Activated T-cell treated with anti-CD3 and anti-CD28 coated beads, Interleukin-2, amount 50 U/mL, for 72 hours (primary cell): ENCODE measurements at regions not wholly inside any gene's neighbourhood (a gene's known extent, or its start where the extent isn't known, plus 50 kb on each side); places are given as distances from the start of the nearest gene placed in this dataset.

ENCODE experiments used
- ATAC-seq, 2 donors: fragments of 150-1000 bp; cut with Tn5 transposase; replicated peaks in 1 of 2; 2 replicates each; pipeline ENCODE4 v1.10.0; 2021; ENCODE audit warnings: moderate library complexity in 2 of 2, mild to moderate bottlenecking in 1 of 2
- DNase-seq, 2 donors: peaks; one replicate each; pipeline ENCODE4 v3.0.0; 2021 to 2022; ENCODE audit warnings: mixed read lengths in 1 of 2
- H3K27ac Mint-ChIP-seq: one replicate; pipeline ENCODE4 v1.8.0; 2022; ENCODE audit warnings: mild to moderate bottlenecking, moderate library complexity, mixed read lengths
- H3K27me3 Mint-ChIP-seq: one replicate; pipeline ENCODE4 v1.8.0; 2022; ENCODE audit warnings: low read depth, mixed read lengths
- H3K36me3 Mint-ChIP-seq, 2 donors: one replicate each; pipeline ENCODE4 v1.8.0; 2022; ENCODE audit warnings: mixed read lengths in 2 of 2, mild to moderate bottlenecking in 1 of 2; ENCODE audit not compliant: insufficient read depth in 2 of 2
- H3K4me1 Mint-ChIP-seq: one replicate; pipeline ENCODE4 v1.8.0; 2022; ENCODE audit warnings: low read depth, mixed read lengths
- H3K4me3 Mint-ChIP-seq, 2 donors: one replicate each; pipeline ENCODE4 v1.8.0; 2022; ENCODE audit warnings: mild to moderate bottlenecking in 2 of 2, mixed read lengths in 2 of 2, moderate library complexity in 2 of 2
- H3K9me3 Mint-ChIP-seq, 2 donors: one replicate each; pipeline ENCODE4 v1.8.0; 2022; ENCODE audit warnings: mixed read lengths in 2 of 2

- Mint-ChIP-seq H3K9me3 (no peaks in the 10 kb centered on the region), H3K27me3 (no peaks in the 10 kb centered on the region), H3K4me3 (no peak overlapping the region), H3K36me3 (no peaks in the 10 kb centered on the region), H3K4me1 (no peaks in the 10 kb centered on the region), H3K27ac (no peak overlapping the region)
- ATAC-seq = no peak
- DNase-seq = no peak
Observed at GRCh38 chr4:180808862-180809261, 1434.3 kb upstream of the TENM3 start.

- ATAC-seq (no peak), DNase-seq (no peak)
- Mint-ChIP-seq H3K36me3 (no peaks in the 10 kb centered on the region), H3K9me3 (no peaks in the 10 kb centered on the region), H3K4me1 (no peaks in the 10 kb centered on the region), H3K27me3 (no peaks in the 10 kb centered on the region), H3K4me3 (no peak overlapping the region), H3K27ac (no peak overlapping the region)
Observed at GRCh38 chr4:180809439-180809838, 1433.8 kb upstream of the TENM3 start.

GRCh38 chr4:180810581-180810980, 1432.6 kb upstream of the TENM3 start:
- Mint-ChIP-seq H3K36me3 (no peaks in the 10 kb centered on the region), H3K9me3 (peaks cover 0 to 3% of the 10 kb centered on the region in 2 donors), H3K4me1 (no peaks in the 10 kb centered on the region), H3K27me3 (no peaks in the 10 kb centered on the region), H3K4me3 (no peak overlapping the region), H3K27ac (no peak overlapping the region)
- DNase-seq (no peak), ATAC-seq (no peak)

GRCh38 chr4:180811556-180811955, 1431.6 kb upstream of the TENM3 start:
- no peaks in the 10 kb centered on the region for H3K27me3 Mint-ChIP-seq
- ATAC-seq (no peak), DNase-seq (no peak)
- no peak overlapping the region for H3K27ac Mint-ChIP-seq
- H3K4me1 Mint-ChIP-seq = no peaks in the 10 kb centered on the region
- H3K4me3 Mint-ChIP-seq = no peak overlapping the region
- H3K9me3 Mint-ChIP-seq = peaks cover 0 to 3% of the 10 kb centered on the region in 2 donors
- no peaks in the 10 kb centered on the region for H3K36me3 Mint-ChIP-seq

- no peak for DNase-seq
- no peaks in the 10 kb centered on the region for H3K4me1 Mint-ChIP-seq
- H3K27ac Mint-ChIP-seq = no peak overlapping the region
- H3K36me3 Mint-ChIP-seq = peaks cover 0 to 1% of the 10 kb centered on the region in 2 donors
- ATAC-seq = no peak
- peaks cover 0 to 3% of the 10 kb centered on the region in 2 donors for H3K9me3 Mint-ChIP-seq
- H3K4me3 Mint-ChIP-seq = no peak overlapping the region
- no peaks in the 10 kb centered on the region for H3K27me3 Mint-ChIP-seq
Observed at GRCh38 chr4:180812783-180813182, 1430.4 kb upstream of the TENM3 start.

GRCh38 chr4:180814875-180815417, 1428.3 kb upstream of the TENM3 start:
- H3K27ac Mint-ChIP-seq = no peak overlapping the region
- ATAC-seq (no peak), DNase-seq (no peak)
- H3K4me1 Mint-ChIP-seq = no peaks in the 10 kb centered on the region
- peaks cover 0 to 3% of the 10 kb centered on the region in 2 donors for H3K9me3 Mint-ChIP-seq
- H3K36me3 Mint-ChIP-seq = peaks cover 0 to 1% of the 10 kb centered on the region in 2 donors
- H3K27me3 Mint-ChIP-seq = no peaks in the 10 kb centered on the region
- no peak overlapping the region for H3K4me3 Mint-ChIP-seq

GRCh38 chr4:180817529-180817928, 1425.7 kb upstream of the TENM3 start:
- H3K4me3 Mint-ChIP-seq = no peak overlapping the region
- no peak for ATAC-seq

GRCh38 chr4:180823108-180823507, 1420.1 kb upstream of the TENM3 start:
- Mint-ChIP-seq H3K4me3 (no peak overlapping the region), H3K36me3 (peaks cover 0 to 1% of the 10 kb centered on the region in 2 donors), H3K27ac (no peak overlapping the region), H3K27me3 (peaks cover 6% of the 10 kb centered on the region), H3K4me1 (no peaks in the 10 kb centered on the region), H3K9me3 (peaks cover 0 to 3% of the 10 kb centered on the region in 2 donors)
- ATAC-seq (no peak), DNase-seq (no peak)

More at GRCh38 chr4:180817529-180817928, 1425.7 kb upstream of the TENM3 start:
- no peaks in the 10 kb centered on the region for H3K27me3 Mint-ChIP-seq
- H3K36me3 Mint-ChIP-seq = peaks cover 0 to 1% of the 10 kb centered on the region in 2 donors
- H3K27ac Mint-ChIP-seq = no peak overlapping the region
- no peak for DNase-seq
- H3K4me1 Mint-ChIP-seq = no peaks in the 10 kb centered on the region
- peaks cover 0 to 3% of the 10 kb centered on the region in 2 donors for H3K9me3 Mint-ChIP-seq

- H3K27ac Mint-ChIP-seq = no peak overlapping the region
- no peak for ATAC-seq
- no peaks in the 10 kb centered on the region for H3K4me1 Mint-ChIP-seq
Observed at GRCh38 chr4:180827232-180828009, 1415.8 kb upstream of the TENM3 start.

GRCh38 chr4:180828455-180829018, 1414.7 kb upstream of the TENM3 start:
- ATAC-seq (no peak), DNase-seq (peak in 1 of 2 donors; percentile 1)
- peaks cover 6% of the 10 kb centered on the region for H3K27me3 Mint-ChIP-seq
- H3K36me3 Mint-ChIP-seq = peaks cover 0 to 1% of the 10 kb centered on the region in 2 donors
- peaks cover 0 to 3% of the 10 kb centered on the region in 2 donors for H3K9me3 Mint-ChIP-seq
- H3K4me1 Mint-ChIP-seq = no peaks in the 10 kb centered on the region
- no peak overlapping the region for H3K4me3 Mint-ChIP-seq
- no peak overlapping the region for H3K27ac Mint-ChIP-seq

More at GRCh38 chr4:180827232-180828009, 1415.8 kb upstream of the TENM3 start:
- no peak for DNase-seq
- peaks cover 0 to 1% of the 10 kb centered on the region in 2 donors for H3K36me3 Mint-ChIP-seq
- H3K27me3 Mint-ChIP-seq = peaks cover 6% of the 10 kb centered on the region
- H3K4me3 Mint-ChIP-seq = no peak overlapping the region
- peaks cover 0 to 3% of the 10 kb centered on the region in 2 donors for H3K9me3 Mint-ChIP-seq

GRCh38 chr4:180832073-180832472, 1411.1 kb upstream of the TENM3 start:
- no peak for DNase-seq
- no peaks in the 10 kb centered on the region for H3K4me1 Mint-ChIP-seq
- no peak for ATAC-seq
- H3K36me3 Mint-ChIP-seq = no peaks in the 10 kb centered on the region
- no peak overlapping the region for H3K27ac Mint-ChIP-seq
- H3K4me3 Mint-ChIP-seq = no peak overlapping the region
- no peaks in the 10 kb centered on the region for H3K27me3 Mint-ChIP-seq
- no peaks in the 10 kb centered on the region for H3K9me3 Mint-ChIP-seq

- no peak overlapping the region for H3K27ac Mint-ChIP-seq
- no peak overlapping the region for H3K4me3 Mint-ChIP-seq
- H3K36me3 Mint-ChIP-seq = no peaks in the 10 kb centered on the region
- H3K27me3 Mint-ChIP-seq = no peaks in the 10 kb centered on the region
- H3K4me1 Mint-ChIP-seq = no peaks in the 10 kb centered on the region
- no peak for ATAC-seq
- H3K9me3 Mint-ChIP-seq = peaks cover 0 to 2% of the 10 kb centered on the region in 2 donors
- no peak for DNase-seq
Observed at GRCh38 chr4:180840142-180840541, 1403.1 kb upstream of the TENM3 start.

GRCh38 chr4:180850318-180850940, 1392.8 kb upstream of the TENM3 start:
- no peak for ATAC-seq
- H3K4me3 Mint-ChIP-seq = no peak overlapping the region
- DNase-seq = no peak
- H3K27me3 Mint-ChIP-seq = no peaks in the 10 kb centered on the region
- no peaks in the 10 kb centered on the region for H3K36me3 Mint-ChIP-seq
- H3K4me1 Mint-ChIP-seq = no peaks in the 10 kb centered on the region
- H3K27ac Mint-ChIP-seq = no peak overlapping the region
- peaks cover 0 to 2% of the 10 kb centered on the region in 2 donors for H3K9me3 Mint-ChIP-seq
